HepG2 (cell line): ENCODE measurements at regions not wholly inside any gene's neighbourhood (a gene's known extent, or its start where the extent isn't known, plus 50 kb on each side); places are given as distances from the start of the nearest gene placed in this dataset.

Experiments
- ATAC-seq: fragments of 200-7000 bp; cut with Tn5 transposase; 3 replicates; pipeline ENCODE4 v1.9.1; 2020; ENCODE audit warnings: mild to moderate bottlenecking, moderate library complexity
- BruUV-seq: library from RNA; stranded (reverse); fragments of 400-500 nt; replicated peaks from 2 replicates; lab custom pipeline; 2021; lab: Mats Ljungman, UMichigan
- CTCF ChIA-PET: fragments of 300-600 bp; formaldehyde crosslinking; extraction: SDS; loops from one replicate; lab custom pipeline; 2021; ENCODE audit warnings: low total read pairs, inconsistent platforms, low intra/inter-chr PET ratio; lab: Yijun Ruan, JAX
- POLR2A ChIA-PET: fragments of 350-600 bp; sonication (Branson Sonifier 250); formaldehyde crosslinking; loops from one replicate; lab custom pipeline; 2020; ENCODE audit warnings: antibody characterized with exemption, inconsistent platforms; lab: Yijun Ruan, JAX
- DNase-seq: peaks from one replicate; pipeline ENCODE4 v3.0.0-alpha.2; 2015; ENCODE audit warnings: low spot score
- FAIRE-seq: peaks from 3 replicates; lab custom pipeline; 2011; peaks lifted over from hg19 to GRCh38; lab: Jason Lieb, UNC
- H2AFZ ChIP-seq: one replicate; pipeline ENCODE4 v1.6.1; 2011; ENCODE audit warnings: low read length, inconsistent platforms
- H3K27ac ChIP-seq: fragments of 300-600 bp; 3 replicates; pipeline ENCODE4 v1.8.0; 2011; ENCODE audit warnings: mixed run types, mild to moderate bottlenecking, mixed read lengths, low read length, inconsistent platforms; ENCODE audit not compliant: insufficient read depth; ENCODE audit errors: extremely low read length
- H3K27me3 ChIP-seq, 2 experiments: fragments of 200-600 bp in 1 of 2; 2 replicates in 1 of 2; 3 replicates in 1 of 2; pipeline versions ENCODE4 v1.6.0 to v1.8.0; 2011; ENCODE audit warnings: low read length in 2 of 2, mild to moderate bottlenecking in 2 of 2, moderate library complexity in 2 of 2, inconsistent platforms in 1 of 2; ENCODE audit not compliant: insufficient read depth in 2 of 2, control insufficient read depth in 1 of 2
- H3K36me3 ChIP-seq, 2 experiments: fragments of 200-600 bp in 1 of 2; replicated peaks in 1 of 2; 2 replicates in 1 of 2; 3 replicates in 1 of 2; pipeline versions ENCODE4 v1.5.1 to v1.8.0; 2011; ENCODE audit warnings: low read length in 2 of 2, inconsistent platforms in 1 of 2; ENCODE audit not compliant: insufficient read depth in 2 of 2, control insufficient read depth in 1 of 2
- H3K4me1 ChIP-seq: 2 replicates; pipeline ENCODE4 v1.5.1; 2012; ENCODE audit warnings: low read length, inconsistent platforms; ENCODE audit not compliant: insufficient read depth
- H3K4me2 ChIP-seq: 2 replicates; pipeline ENCODE4 v1.6.0; 2011; ENCODE audit warnings: low read depth, low read length, inconsistent platforms
- H3K4me3 ChIP-seq, 3 experiments: fragments of 200-600 bp in 1 of 3; sonication (generic), shearing (Covaris generic) in 1 of 3; replicated peaks in 1 of 3; 2 replicates each; pipeline ENCODE4 v1.5.1; 2011 to 2016; ENCODE audit warnings: low read length in 3 of 3, inconsistent platforms in 2 of 3, low read depth in 2 of 3, mild to moderate bottlenecking in 2 of 3, control low read depth in 1 of 3, mixed read lengths in 1 of 3; ENCODE audit not compliant: insufficient read depth in 1 of 3
- H3K79me2 ChIP-seq: one replicate; pipeline ENCODE4 v1.6.1; 2011; ENCODE audit warnings: low read length, inconsistent platforms; ENCODE audit not compliant: insufficient read depth
- H3K9ac ChIP-seq: 2 replicates; pipeline ENCODE4 v1.6.0; 2011; ENCODE audit warnings: mild to moderate bottlenecking, low read depth, low read length, inconsistent platforms; ENCODE audit not compliant: insufficient read depth
- H3K9me3 ChIP-seq: 2 replicates; pipeline ENCODE4 v1.5.1; 2012; ENCODE audit warnings: mild to moderate bottlenecking, low read length
- H4K20me1 ChIP-seq: 2 replicates; pipeline ENCODE4 v1.6.0; 2011; ENCODE audit warnings: inconsistent platforms, mild to moderate bottlenecking, low read length, moderate library complexity; ENCODE audit not compliant: insufficient read depth
- ADNP ChIP-seq: sonication (generic); formaldehyde crosslinking; IDR thresholded peaks from 2 replicates; pipeline ENCODE4 v1.4.0; 2020; ENCODE audit warnings: missing genetic modification reagents
- CTCF ChIP-seq: sonication (generic); formaldehyde crosslinking; IDR thresholded peaks from 2 replicates; pipeline ENCODE4 v1.5.0; 2020; ENCODE audit warnings: mild to moderate bottlenecking, missing genetic modification reagents, moderate library complexity
- GABPB1 ChIP-seq: IDR thresholded peaks from 2 replicates; pipeline ENCODE4 v1.6.1; 2016; ENCODE audit warnings: mild to moderate bottlenecking, missing genetic modification reagents, moderate library complexity, missing compliant biosample characterization
- GATAD1 ChIP-seq: IDR thresholded peaks from 2 replicates; pipeline ENCODE4 v1.6.1; 2016; ENCODE audit warnings: missing genetic modification reagents, missing compliant biosample characterization
- NCOR1 ChIP-seq: fragments of 200-600 bp; sonication (generic); IDR thresholded peaks from 2 replicates; pipeline ENCODE4 v1.7.0; 2017; ENCODE audit warnings: antibody characterized with exemption, low read length, borderline replicate concordance
- PHF8 ChIP-seq: sonication (generic); formaldehyde crosslinking; IDR thresholded peaks from 2 replicates; pipeline ENCODE4 v1.5.0; 2020; ENCODE audit warnings: missing genetic modification reagents
- SALL2 ChIP-seq: sonication (generic); formaldehyde crosslinking; IDR thresholded peaks from 2 replicates; pipeline ENCODE4 v1.8.1; 2023; ENCODE audit warnings: mild to moderate bottlenecking, missing genetic modification reagents, inconsistent platforms
- SIX1 ChIP-seq: sonication (generic); formaldehyde crosslinking; IDR thresholded peaks from 2 replicates; pipeline ENCODE4 v1.4.0; 2020; ENCODE audit warnings: missing genetic modification reagents, borderline replicate concordance
- SNAI1 ChIP-seq: sonication (generic); formaldehyde crosslinking; IDR thresholded peaks from 2 replicates; pipeline ENCODE4 v1.5.0; 2020; ENCODE audit warnings: mild to moderate bottlenecking, missing genetic modification reagents, borderline replicate concordance
- STAG1 ChIP-seq: sonication (generic); formaldehyde crosslinking; IDR thresholded peaks from 2 replicates; pipeline ENCODE4 v1.4.0; 2020; ENCODE audit warnings: missing genetic modification reagents
- USF2 ChIP-seq, 2 experiments: sonication (generic) in 1 of 2; formaldehyde crosslinking in 1 of 2; IDR thresholded peaks; 2 replicates each; pipeline versions ENCODE4 v1.5.1 to v1.6.1; 2011 to 2020; ENCODE audit warnings: borderline replicate concordance in 1 of 2, low read depth in 1 of 2, low read length in 1 of 2, mild to moderate bottlenecking in 1 of 2, missing genetic modification reagents in 1 of 2, moderate library complexity in 1 of 2
- ZBTB42 ChIP-seq: sonication (generic); formaldehyde crosslinking; IDR thresholded peaks from 2 replicates; pipeline ENCODE4 v1.5.0; 2020; ENCODE audit warnings: mild to moderate bottlenecking, missing genetic modification reagents
- ZKSCAN1 ChIP-seq: fragments of 150-350 bp; IDR thresholded peaks from 2 replicates; pipeline ENCODE4 v1.6.1; 2014; ENCODE audit warnings: low read length
- ZNF589 ChIP-seq: sonication (generic); formaldehyde crosslinking; conservative IDR thresholded peaks from 2 replicates; pipeline ENCODE4 v1.8.0; 2022; ENCODE audit warnings: mild to moderate bottlenecking, moderate library complexity, missing genetic modification reagents
- ZNF598 ChIP-seq: sonication (generic); formaldehyde crosslinking; IDR thresholded peaks from 2 replicates; pipeline ENCODE4 v1.5.1; 2020; ENCODE audit warnings: mild to moderate bottlenecking, missing genetic modification reagents, borderline replicate concordance
- ZNF720 ChIP-seq: sonication (generic); formaldehyde crosslinking; IDR thresholded peaks from 2 replicates; pipeline ENCODE4 v1.4.0; 2020; ENCODE audit warnings: missing genetic modification reagents
- ZSCAN20 ChIP-seq: sonication (generic); formaldehyde crosslinking; IDR thresholded peaks from 2 replicates; pipeline ENCODE4 v1.4.0; 2020; ENCODE audit warnings: missing genetic modification reagents, mild to moderate bottlenecking, borderline replicate concordance
- WGBS: methylation state at CpG from one replicate; pipeline ENCODE4 v1.1.6; 2017; ENCODE audit warnings: low lambda C conversion rate; 5-methylcytosine and 5-hydroxymethylcytosine counted together
- in situ Hi-C: cut with HindIII; loops from 2 replicates; pipeline ENCODE4 v1.10.0; 2017; ENCODE audit warnings: low pct_unique_long_range_greater_than_20kb; ENCODE audit not compliant: extremely low pct_ligation_motif_present
- intact Hi-C: fragments of 100-400 bp; cut with micrococcal nuclease; formaldehyde crosslinking; loops from one replicate; pipeline ENCODE4 v1.10.0; 2022; ENCODE audit not compliant: unreplicated experiment
- TF ChIP-seq, protein P1 (sequence below): sonication (generic); formaldehyde crosslinking; IDR thresholded peaks from 2 replicates; pipeline ENCODE4 v1.5.0; 2020; ENCODE audit warnings: missing genetic modification reagents
- TF ChIP-seq, protein P2 (sequence below): sonication (generic); formaldehyde crosslinking; IDR thresholded peaks from 2 replicates; pipeline ENCODE4 v1.4.0; 2020; ENCODE audit warnings: mild to moderate bottlenecking, missing genetic modification reagents, borderline replicate concordance

GRCh38 chr3:43855674-43856299 is 165.0 kb downstream of the ABHD5 start:
- POLR2A ChIA-PET: no interaction called here
- H3K27me3 ChIP-seq: peaks cover 2 to 7% of the 10 kb centered on the region in 2 experiments; a peak in 4 of 5 replicates
- ATAC-seq (peak; percentile 94), DNase-seq (peak; percentile 11), FAIRE-seq (no peak)
- H3K4me3 ChIP-seq: no peak overlapping the region
- no peak overlapping the region for H3K27ac ChIP-seq
- BruUV-seq: no TSS peak
- no peak overlapping the region for H3K4me2 ChIP-seq
- no peaks in the 10 kb centered on the region for H3K9me3 ChIP-seq
- intact Hi-C loops: loop anchor here (10.0 kb wide), 1 partner anchor 259 kb away; no protein-coding TSS in a partner anchor
- H2AFZ ChIP-seq: no peak overlapping the region
- no peaks in the 10 kb centered on the region for H3K36me3 ChIP-seq
- no peaks in the 10 kb centered on the region for H4K20me1 ChIP-seq
- 3% methylated on average over 3 of the region's 3 CpGs for WGBS
- in situ Hi-C loops: loop anchor here (10.0 kb wide), 1 partner anchor 259 kb away; no protein-coding TSS in a partner anchor
- H3K79me2 ChIP-seq: no peaks in the 10 kb centered on the region
- CTCF ChIA-PET: interaction anchor here (0.7 kb wide), 1 partner anchor 343 kb away, joined by 3 read pairs; no protein-coding TSS in a partner anchor
- H3K9ac ChIP-seq: no peak overlapping the region
- no peaks in the 10 kb centered on the region for H3K4me1 ChIP-seq
- TF ChIP-seq SIX1 (CRISPR knock-in tag) (no peak), NCOR1 (no peak), ZKSCAN1 (no peak), USF2 (IDR thresholded peaks at IDR 0.05; ENCODE audit: low read depth, low read length) (no peak), USF2 (CRISPR knock-in tag; IDR thresholded peaks at IDR 0.05; ENCODE audit: borderline replicate concordance) (no peak), ZNF720 (CRISPR knock-in tag) (no peak), PHF8 (CRISPR knock-in tag) (no peak), CTCF (CRISPR knock-in tag) (peak; percentile 66), ZBTB42 (no peak), STAG1 (CRISPR knock-in tag) (peak; percentile 59), GABPB1 (CRISPR knock-in tag) (no peak), ZSCAN20 (CRISPR knock-in tag) (no peak), GATAD1 (no peak), ZNF598 (no peak), ADNP (CRISPR knock-in tag) (no peak), SALL2 (CRISPR knock-in tag) (no peak), ZNF589 (CRISPR knock-in tag) (no peak), SNAI1 (CRISPR knock-in tag) (no peak)
- TF ChIP-seq, protein P1, sequence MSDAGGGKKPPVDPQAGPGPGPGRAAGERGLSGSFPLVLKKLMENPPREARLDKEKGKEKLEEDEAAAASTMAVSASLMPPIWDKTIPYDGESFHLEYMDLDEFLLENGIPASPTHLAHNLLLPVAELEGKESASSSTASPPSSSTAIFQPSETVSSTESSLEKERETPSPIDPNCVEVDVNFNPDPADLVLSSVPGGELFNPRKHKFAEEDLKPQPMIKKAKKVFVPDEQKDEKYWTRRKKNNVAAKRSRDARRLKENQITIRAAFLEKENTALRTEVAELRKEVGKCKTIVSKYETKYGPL (CRISPR knock-in tag): no peak
- TF ChIP-seq, protein P2, sequence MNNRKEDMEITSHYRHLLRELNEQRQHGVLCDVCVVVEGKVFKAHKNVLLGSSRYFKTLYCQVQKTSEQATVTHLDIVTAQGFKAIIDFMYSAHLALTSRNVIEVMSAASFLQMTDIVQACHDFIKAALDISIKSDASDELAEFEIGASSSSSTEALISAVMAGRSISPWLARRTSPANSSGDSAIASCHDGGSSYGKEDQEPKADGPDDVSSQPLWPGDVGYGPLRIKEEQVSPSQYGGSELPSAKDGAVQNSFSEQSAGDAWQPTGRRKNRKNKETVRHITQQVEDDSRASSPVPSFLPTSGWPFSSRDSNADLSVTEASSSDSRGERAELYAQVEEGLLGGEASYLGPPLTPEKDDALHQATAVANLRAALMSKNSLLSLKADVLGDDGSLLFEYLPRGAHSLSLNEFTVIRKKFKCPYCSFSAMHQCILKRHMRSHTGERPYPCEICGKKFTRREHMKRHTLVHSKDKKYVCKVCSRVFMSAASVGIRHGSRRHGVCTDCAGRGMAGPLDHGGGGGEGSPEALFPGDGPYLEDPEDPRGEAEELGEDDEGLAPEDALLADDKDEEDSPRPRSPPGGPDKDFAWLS: no peak
